AG04449 (cell line): ENCODE measurements at regions not wholly inside any gene's neighbourhood (a gene's known extent, or its start where the extent isn't known, plus 50 kb on each side); places are given as distances from the start of the nearest gene placed in this dataset.

Experiments
- CTCF ChIA-PET: fragments of 350-600 bp; formaldehyde crosslinking; extraction: SDS; loops from one replicate; lab custom pipeline; 2021; ENCODE audit warnings: antibody characterized with exemption; lab: Yijun Ruan, JAX
- POLR2A ChIA-PET: fragments of 400-600, 350-600 bp; formaldehyde crosslinking; extraction: SDS; loops from one replicate; lab custom pipeline; 2020; ENCODE audit warnings: antibody characterized with exemption, inconsistent platforms; lab: Yijun Ruan, JAX
- DNase-seq: peaks from one replicate; pipeline ENCODE4 v3.0.0-alpha.2; 2010; ENCODE audit warnings: low read depth, low spot score
- H3K4me3 ChIP-seq: 2 replicates; pipeline ENCODE4 v1.5.1; 2011; ENCODE audit warnings: low read depth, mild to moderate bottlenecking, control low read depth, low read length
- TF ChIP-seq, protein P1 (sequence below): IDR thresholded peaks from one replicate; pipeline ENCODE4 v1.5.1; 2011; ENCODE audit warnings: mild to moderate bottlenecking, moderate library complexity, low read length, control low read depth, inconsistent platforms; ENCODE audit not compliant: insufficient read depth; ENCODE audit errors: missing control alignments

DNA sequence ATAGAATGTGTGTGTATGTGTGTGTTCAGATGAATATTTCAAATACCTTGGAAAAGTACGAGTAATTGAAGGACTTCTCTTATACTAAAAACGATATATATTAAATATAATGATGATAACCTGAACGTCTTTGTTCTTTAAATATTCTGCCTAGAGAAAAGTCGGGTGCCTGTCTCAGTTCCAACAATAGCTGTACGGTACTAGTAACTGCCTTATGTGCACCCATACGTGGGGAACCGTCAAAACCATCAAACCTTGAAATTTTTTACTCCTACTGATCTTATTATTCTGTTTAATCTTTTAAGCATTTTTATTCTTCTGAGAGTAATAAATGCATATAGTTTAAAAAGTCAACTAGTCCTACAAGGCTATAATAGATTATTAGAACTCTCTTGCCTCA is 1045.7 kb downstream of the C4orf33 start:
- CTCF ChIA-PET: no interaction called here
- no peak overlapping the region for H3K4me3 ChIP-seq
- no peak for DNase-seq
- TF ChIP-seq, protein P1, sequence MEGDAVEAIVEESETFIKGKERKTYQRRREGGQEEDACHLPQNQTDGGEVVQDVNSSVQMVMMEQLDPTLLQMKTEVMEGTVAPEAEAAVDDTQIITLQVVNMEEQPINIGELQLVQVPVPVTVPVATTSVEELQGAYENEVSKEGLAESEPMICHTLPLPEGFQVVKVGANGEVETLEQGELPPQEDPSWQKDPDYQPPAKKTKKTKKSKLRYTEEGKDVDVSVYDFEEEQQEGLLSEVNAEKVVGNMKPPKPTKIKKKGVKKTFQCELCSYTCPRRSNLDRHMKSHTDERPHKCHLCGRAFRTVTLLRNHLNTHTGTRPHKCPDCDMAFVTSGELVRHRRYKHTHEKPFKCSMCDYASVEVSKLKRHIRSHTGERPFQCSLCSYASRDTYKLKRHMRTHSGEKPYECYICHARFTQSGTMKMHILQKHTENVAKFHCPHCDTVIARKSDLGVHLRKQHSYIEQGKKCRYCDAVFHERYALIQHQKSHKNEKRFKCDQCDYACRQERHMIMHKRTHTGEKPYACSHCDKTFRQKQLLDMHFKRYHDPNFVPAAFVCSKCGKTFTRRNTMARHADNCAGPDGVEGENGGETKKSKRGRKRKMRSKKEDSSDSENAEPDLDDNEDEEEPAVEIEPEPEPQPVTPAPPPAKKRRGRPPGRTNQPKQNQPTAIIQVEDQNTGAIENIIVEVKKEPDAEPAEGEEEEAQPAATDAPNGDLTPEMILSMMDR: no peak
- POLR2A ChIA-PET: no interaction called here

DNA sequence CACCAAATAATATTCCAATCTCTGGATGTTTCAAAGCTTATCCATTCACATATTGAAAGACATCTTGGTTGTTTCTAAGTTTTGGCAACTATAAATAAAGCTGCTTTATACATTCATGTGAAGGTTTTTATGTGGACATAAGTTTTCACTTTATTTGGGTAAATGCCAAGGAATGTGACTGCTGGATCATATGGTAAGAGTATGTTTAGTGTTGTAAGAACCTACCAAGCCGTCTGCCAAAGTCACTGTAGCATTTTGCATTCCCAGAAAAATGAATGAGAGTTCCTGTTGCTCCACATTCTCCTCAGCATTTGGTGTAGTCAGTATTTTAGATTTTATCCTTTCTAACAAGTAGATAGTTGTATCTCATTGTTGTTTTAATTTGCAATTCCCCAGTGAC is 1047.7 kb downstream of the C4orf33 start:
- DNase-seq: no peak
- H3K4me3 ChIP-seq: no peak overlapping the region
- TF ChIP-seq, protein P1: no peak
- ChIA-PET CTCF (no interaction called here), POLR2A (no interaction called here)

DNA sequence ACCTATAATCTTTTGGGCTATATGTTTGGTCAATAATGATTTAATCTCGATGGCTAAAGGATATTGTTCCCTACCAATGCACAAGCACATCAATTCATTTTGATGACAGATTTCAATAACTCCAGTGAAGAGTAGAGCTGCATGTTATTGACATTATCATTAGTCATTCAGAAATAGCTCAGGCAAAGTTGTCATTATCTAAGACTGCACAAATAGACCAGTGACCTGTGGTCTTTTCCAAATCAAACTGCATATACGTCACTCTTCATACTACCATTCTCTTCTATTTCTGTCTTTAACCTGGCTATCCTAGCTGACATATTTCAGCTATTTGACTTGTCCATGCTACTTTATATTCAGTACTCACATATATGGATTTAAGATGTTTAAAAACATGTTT is 1050.8 kb downstream of the C4orf33 start:
- no peak overlapping the region for H3K4me3 ChIP-seq
- TF ChIP-seq, protein P1: no peak
- POLR2A ChIA-PET: no interaction called here
- CTCF ChIA-PET: no interaction called here
- no peak for DNase-seq

DNA sequence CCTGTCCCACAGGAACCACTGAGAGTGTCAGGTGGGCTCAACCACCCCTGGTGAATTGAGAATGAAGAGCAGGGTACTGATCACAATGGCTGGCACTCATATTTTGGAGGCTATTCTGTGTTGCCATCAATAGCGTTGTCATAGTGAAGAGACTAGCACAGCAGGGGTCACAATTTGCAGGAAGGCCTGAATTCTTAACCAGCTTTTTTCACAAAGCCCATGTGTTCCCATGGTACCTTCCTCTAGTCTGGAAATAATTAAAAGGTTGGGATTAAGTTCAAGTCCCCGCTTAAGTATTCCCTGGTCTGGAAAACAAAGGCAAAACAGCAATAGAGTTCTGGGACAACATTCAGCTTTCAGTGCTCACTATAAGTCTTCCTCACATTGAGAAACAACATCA is 1051.7 kb downstream of the C4orf33 start:
- ChIA-PET POLR2A (no interaction called here), CTCF (no interaction called here)
- TF ChIP-seq, protein P1: no peak
- no peak for DNase-seq
- no peak overlapping the region for H3K4me3 ChIP-seq

DNA sequence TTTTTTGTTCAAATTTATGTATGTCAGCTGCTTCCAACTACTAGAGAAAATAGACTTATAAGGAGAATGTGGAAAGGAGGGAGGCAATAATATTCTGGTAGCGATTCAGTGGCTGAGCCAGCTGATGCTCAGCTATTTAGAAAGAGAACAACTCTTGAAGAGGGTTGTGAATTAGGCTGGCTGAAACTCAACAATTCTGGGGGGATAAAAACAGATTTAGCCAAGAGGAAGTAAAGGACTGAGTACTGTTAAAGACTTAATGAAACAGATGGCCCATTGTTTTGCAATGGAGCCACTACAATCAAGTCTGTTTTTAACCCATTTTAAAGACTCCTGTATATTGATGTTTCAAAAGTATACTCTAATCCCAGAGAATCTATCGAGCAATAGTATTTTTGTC is 1058.9 kb downstream of the C4orf33 start:
- H3K4me3 ChIP-seq: no peak overlapping the region
- ChIA-PET POLR2A (no interaction called here), CTCF (no interaction called here)
- no peak for DNase-seq
- TF ChIP-seq, protein P1: no peak

DNA sequence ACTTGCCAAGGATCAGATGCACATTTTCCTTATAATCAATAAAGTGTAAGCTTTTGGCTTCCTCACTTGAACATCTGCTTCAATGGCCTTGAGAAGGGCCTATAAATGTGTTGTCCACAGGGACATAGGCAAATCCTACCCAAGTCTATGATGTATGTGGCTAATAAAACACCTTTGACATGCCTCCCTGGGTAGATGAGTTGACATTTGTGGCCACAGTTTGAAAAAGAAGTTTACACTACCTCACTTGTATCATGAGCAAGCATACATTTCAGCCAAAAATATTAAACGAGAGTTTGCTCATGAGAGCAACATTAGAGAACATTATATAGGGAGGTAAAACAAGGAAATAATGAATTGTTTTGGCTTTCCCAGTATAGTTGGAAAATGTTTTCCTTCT is 1067.7 kb downstream of the C4orf33 start:
- ChIA-PET POLR2A (no interaction called here), CTCF (no interaction called here)
- TF ChIP-seq, protein P1: no peak
- no peak for DNase-seq
- no peak overlapping the region for H3K4me3 ChIP-seq
